ACC112 (cell line): ENCODE measurements at regions not wholly inside any gene's neighbourhood (a gene's known extent, or its start where the extent isn't known, plus 50 kb on each side); places are given as distances from the start of the nearest gene placed in this dataset.
"Not testable (repeated sequence)": the region's sequence is repeated elsewhere in the genome, so short reads cannot be mapped to it uniquely, and the experiment has no call there.

ENCODE experiments used
- H2AFZ ChIP-seq: fragments of 200-600 bp; sonication (generic); one replicate; pipeline ENCODE4 v1.6.0; 2017; ENCODE audit warnings: antibody characterized with exemption, low read length; ENCODE audit not compliant: unreplicated experiment
- H3K27ac ChIP-seq: fragments of 200-600 bp; sonication (generic); 2 replicates; pipeline ENCODE4 v1.5.1; 2014; ENCODE audit warnings: low read depth, mild to moderate bottlenecking, antibody characterized with exemption, low read length, moderate library complexity
- H3K27me3 ChIP-seq: fragments of 200-600 bp; sonication (generic); 2 replicates; pipeline ENCODE4 v1.6.1; 2014; ENCODE audit warnings: mild to moderate bottlenecking, antibody characterized with exemption, low read length, moderate library complexity, mixed read lengths; ENCODE audit not compliant: insufficient read depth
- H3K36me3 ChIP-seq: fragments of 200-600 bp; sonication (generic); 2 replicates; pipeline ENCODE4 v1.6.1; 2016; ENCODE audit warnings: mild to moderate bottlenecking, antibody characterized with exemption, low read length, moderate library complexity, mixed read lengths; ENCODE audit not compliant: insufficient read depth
- H3K4me1 ChIP-seq: fragments of 200-600 bp; sonication (generic); one replicate; pipeline ENCODE4 v1.6.1; 2016; ENCODE audit warnings: low read length, mixed read lengths; ENCODE audit not compliant: insufficient read depth, unreplicated experiment, control insufficient read depth
- H3K4me3 ChIP-seq: fragments of 200-600 bp; sonication (generic); 2 replicates; pipeline ENCODE4 v1.5.1; 2014; ENCODE audit warnings: mild to moderate bottlenecking, low read depth, low read length
- H3K79me2 ChIP-seq: fragments of 200-600 bp; sonication (generic); one replicate; pipeline ENCODE4 v1.6.0; 2016; ENCODE audit warnings: low read length; ENCODE audit not compliant: control insufficient read depth, unreplicated experiment, insufficient read depth

DNA sequence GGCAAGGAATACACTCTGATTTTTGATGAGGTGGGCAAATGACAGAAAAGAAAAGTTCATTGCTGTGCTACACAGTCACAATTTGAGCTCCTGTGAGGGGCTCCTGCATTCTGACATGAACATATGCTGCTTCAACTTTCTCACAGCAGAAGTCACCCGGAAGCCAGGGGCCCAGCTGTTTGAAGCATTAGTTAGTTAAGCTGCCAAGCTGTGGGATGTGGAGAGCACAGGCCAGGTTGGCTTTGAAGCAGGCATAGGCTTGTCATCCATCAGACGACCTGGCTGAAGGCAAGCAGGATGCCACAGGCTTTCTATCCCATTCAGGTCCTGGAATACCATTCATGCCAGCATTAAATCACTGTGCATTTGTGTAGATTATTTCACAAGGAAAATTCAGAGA is 63.1 kb downstream of the MTNR1B start:
- Histone ChIP-seq H3K4me3 (no peak overlapping the region), H3K4me1 (no peaks in the 10 kb centered on the region), H2AFZ (no peak overlapping the region), H3K36me3 (no peaks in the 10 kb centered on the region), H3K79me2 (no peaks in the 10 kb centered on the region), H3K27me3 (no peaks in the 10 kb centered on the region), H3K27ac (no peak overlapping the region)

- no peaks in the 10 kb centered on the region for H3K4me1 ChIP-seq
- no peaks in the 10 kb centered on the region for H3K27me3 ChIP-seq
- no peaks in the 10 kb centered on the region for H3K79me2 ChIP-seq
Measured at GRCh38 chr11:93033093-93033492, 63.6 kb downstream of the MTNR1B start.

DNA sequence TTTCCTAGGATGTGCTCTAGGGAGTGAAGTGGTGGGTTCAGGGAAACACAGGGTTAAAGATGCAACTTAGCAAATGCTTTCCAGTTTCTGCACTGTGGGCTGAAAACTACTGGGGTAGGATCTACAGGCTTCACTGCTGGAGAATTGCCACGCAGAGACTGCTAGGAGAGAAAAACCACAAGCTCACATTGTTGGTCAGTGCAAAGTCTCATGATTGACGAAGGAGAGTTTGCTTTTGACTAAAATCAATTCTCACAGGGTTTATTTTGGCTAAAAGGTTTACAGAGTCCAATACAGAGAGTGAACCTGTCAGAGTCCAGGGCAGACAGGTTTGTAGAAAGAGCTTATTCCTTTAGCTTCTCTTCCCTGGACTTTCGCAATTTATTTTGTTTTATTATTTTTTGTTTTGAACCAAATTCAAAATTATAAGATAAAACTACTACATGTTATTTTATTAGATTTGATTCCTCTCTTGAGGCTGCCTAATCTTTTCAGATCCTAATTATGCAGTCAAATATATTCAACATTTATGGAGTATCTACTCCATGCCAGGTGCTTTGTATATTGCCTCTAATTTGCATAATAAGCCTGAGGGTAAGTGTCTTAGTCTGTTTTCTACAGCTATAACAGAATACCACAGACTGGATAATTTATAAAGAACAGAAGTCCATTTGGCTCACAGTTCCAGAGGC is 64.7 kb downstream of the MTNR1B start:
- H2AFZ ChIP-seq: no peak overlapping the region
- no peaks in the 10 kb centered on the region for H3K36me3 ChIP-seq
- H3K4me1 ChIP-seq: no peaks in the 10 kb centered on the region
- no peak overlapping the region for H3K4me3 ChIP-seq
- no peaks in the 10 kb centered on the region for H3K27me3 ChIP-seq
- no peak overlapping the region for H3K27ac ChIP-seq
- H3K79me2 ChIP-seq: no peaks in the 10 kb centered on the region

More at GRCh38 chr11:93033093-93033492, 63.6 kb downstream of the MTNR1B start:
- no peak overlapping the region for H2AFZ ChIP-seq
- no peaks in the 10 kb centered on the region for H3K36me3 ChIP-seq
- H3K27ac ChIP-seq: no peak overlapping the region
- H3K4me3 ChIP-seq: no peak overlapping the region

DNA sequence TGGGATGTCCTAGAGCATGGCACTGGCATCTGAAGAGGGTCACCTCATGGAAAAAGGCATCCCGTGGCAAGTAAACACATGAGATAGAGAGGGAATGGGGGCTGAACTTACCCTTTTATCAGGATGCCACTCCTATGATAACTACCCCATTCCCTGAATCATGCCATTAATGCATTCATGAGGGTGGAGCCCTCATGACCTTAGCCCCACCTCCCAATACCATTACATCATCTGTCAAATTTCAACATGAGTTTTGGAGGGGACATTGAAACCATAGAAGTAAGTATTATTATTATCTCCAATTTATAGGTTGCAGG is 65.2 kb downstream of the MTNR1B start:
- Histone ChIP-seq H3K4me1 (peaks cover 4% of the 10 kb centered on the region), H3K4me3 (no peak overlapping the region), H3K36me3 (no peaks in the 10 kb centered on the region), H3K27me3 (no peaks in the 10 kb centered on the region), H3K79me2 (no peaks in the 10 kb centered on the region), H2AFZ (no peak overlapping the region), H3K27ac (no peak overlapping the region)

DNA sequence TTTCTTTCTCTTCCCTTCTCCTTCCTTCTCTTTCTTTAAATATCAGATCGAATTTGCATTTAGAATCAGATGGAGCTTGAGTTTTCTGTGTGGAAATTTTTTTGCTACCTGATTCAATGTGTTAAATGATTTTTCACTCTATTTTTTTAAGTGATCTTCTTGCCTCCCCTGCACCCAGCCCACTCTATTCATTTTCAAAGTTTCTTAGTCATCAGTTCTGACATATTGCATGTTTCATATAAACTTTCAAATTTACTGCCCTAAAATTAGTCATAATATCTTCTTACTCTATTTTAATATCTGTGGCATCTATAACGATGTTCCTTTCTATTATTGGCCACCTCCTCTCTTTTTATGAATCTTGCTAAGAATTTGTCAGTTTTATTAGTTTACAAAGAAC is 69.1 kb downstream of the MTNR1B start:
- H2AFZ ChIP-seq: no peak overlapping the region
- no peak overlapping the region for H3K4me3 ChIP-seq
- H3K36me3 ChIP-seq: no peaks in the 10 kb centered on the region

GRCh38 chr11:93039531-93040240 is 70.2 kb downstream of the MTNR1B start:
- no peak overlapping the region for H3K27ac ChIP-seq
- no peak overlapping the region for H3K4me3 ChIP-seq
- H3K79me2 ChIP-seq: no peaks in the 10 kb centered on the region
- no peaks in the 10 kb centered on the region for H3K36me3 ChIP-seq
- H3K27me3 ChIP-seq: no peaks in the 10 kb centered on the region
- peaks cover 7% of the 10 kb centered on the region for H3K4me1 ChIP-seq
- no peak overlapping the region for H2AFZ ChIP-seq

More for the DNA sequence above, 69.1 kb downstream of the MTNR1B start:
- H3K79me2 ChIP-seq: no peaks in the 10 kb centered on the region
- peaks cover 7% of the 10 kb centered on the region for H3K4me1 ChIP-seq
- H3K27me3 ChIP-seq: no peaks in the 10 kb centered on the region
- H3K27ac ChIP-seq: no peak overlapping the region

- H3K4me1 ChIP-seq: peaks cover 7% of the 10 kb centered on the region
Measured at GRCh38 chr11:93041682-93042081, 72.2 kb downstream of the MTNR1B start.

DNA sequence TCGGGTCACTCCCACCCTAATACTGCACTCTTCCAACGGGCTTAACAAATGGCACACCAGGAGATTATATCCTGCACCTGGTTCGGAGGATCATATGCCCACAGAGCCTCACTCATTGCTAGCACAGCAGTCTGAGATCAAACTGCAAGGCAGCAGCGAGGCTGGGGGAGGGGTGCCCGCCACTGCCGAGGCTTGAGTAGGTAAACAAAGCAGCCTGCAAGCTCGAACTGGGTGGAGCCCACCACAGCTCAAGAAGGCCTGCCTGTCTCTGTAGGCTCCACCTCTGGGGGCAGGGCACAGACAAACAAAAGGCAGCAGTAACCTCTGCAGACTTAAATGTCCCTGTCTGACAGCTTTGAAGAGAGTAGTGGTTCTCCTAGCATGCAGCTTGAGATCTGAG is 73.7 kb downstream of the MTNR1B start:
- not testable (repeated sequence) for H3K36me3 ChIP-seq, H3K4me1 ChIP-seq, H3K79me2 ChIP-seq, H3K27me3 ChIP-seq, H3K4me3 ChIP-seq, H2AFZ ChIP-seq, H3K27ac ChIP-seq

More at GRCh38 chr11:93041682-93042081, 72.2 kb downstream of the MTNR1B start:
- Histone ChIP-seq H3K79me2 (no peaks in the 10 kb centered on the region), H3K36me3 (no peaks in the 10 kb centered on the region), H3K27ac (no peak overlapping the region), H3K4me3 (no peak overlapping the region), H2AFZ (no peak overlapping the region), H3K27me3 (no peaks in the 10 kb centered on the region)

GRCh38 chr11:93049740-93050139 is 80.3 kb downstream of the MTNR1B start:
- Histone ChIP-seq H2AFZ (no peak overlapping the region), H3K4me1 (peaks cover 22% of the 10 kb centered on the region), H3K27me3 (no peaks in the 10 kb centered on the region), H3K4me3 (no peak overlapping the region), H3K79me2 (no peaks in the 10 kb centered on the region), H3K36me3 (no peaks in the 10 kb centered on the region), H3K27ac (no peak overlapping the region)

DNA sequence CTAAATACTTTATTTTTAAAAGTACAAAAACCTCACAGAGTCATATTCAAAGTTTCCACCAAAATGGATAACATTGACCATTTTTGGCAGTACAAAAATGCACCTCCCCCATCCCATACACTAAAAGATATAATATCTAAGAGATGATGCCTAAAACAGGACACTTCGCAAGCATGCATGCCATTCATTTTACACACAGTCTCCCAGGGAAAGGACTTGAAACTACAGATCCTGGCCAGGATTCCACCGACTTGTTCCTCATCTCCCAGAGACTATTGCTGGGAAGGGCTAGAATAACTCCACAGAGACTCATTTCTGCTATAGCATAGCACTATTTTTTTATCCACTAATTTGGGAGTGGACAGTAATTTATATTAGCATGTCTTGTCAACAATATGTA is 81.7 kb downstream of the MTNR1B start:
- H3K4me1 ChIP-seq: peaks cover 30% of the 10 kb centered on the region
- no peaks in the 10 kb centered on the region for H3K36me3 ChIP-seq
- peak overlapping the region; percentile 12; the same call in 1 of the 2 replicates for H3K27ac ChIP-seq
- no peak overlapping the region for H3K4me3 ChIP-seq
- no peaks in the 10 kb centered on the region for H3K27me3 ChIP-seq
- H3K79me2 ChIP-seq: no peaks in the 10 kb centered on the region
- H2AFZ ChIP-seq: no peak overlapping the region

- Histone ChIP-seq H3K4me3 (no peak overlapping the region), H3K79me2 (no peaks in the 10 kb centered on the region), H3K27me3 (no peaks in the 10 kb centered on the region), H2AFZ (no peak overlapping the region), H3K4me1 (peaks cover 26% of the 10 kb centered on the region), H3K36me3 (no peaks in the 10 kb centered on the region), H3K27ac (no peak overlapping the region)
Measured at GRCh38 chr11:93053864-93054263, 84.4 kb downstream of the MTNR1B start.
